Tibial nerve (tissue), 4 donors: ENCODE measurements at regions not wholly inside any gene's neighbourhood (a gene's known extent, or its start where the extent isn't known, plus 50 kb on each side); places are given as distances from the start of the nearest gene placed in this dataset.

Experiments used
- DNase-seq, 2 donors: peaks; one replicate each; pipeline ENCODE4 v3.0.0-alpha.2; 2019; ENCODE audit warnings: low spot score in 2 of 2
- H3K27ac ChIP-seq, 4 donors: fragments of 200-600 bp; sonication (generic) in 3 of 4; one replicate each; pipeline ENCODE4 v1.5.1; 2017 to 2019; ENCODE audit warnings: mild to moderate bottlenecking in 1 of 4
- H3K27me3 ChIP-seq, 2 donors: fragments of 200-600 bp; sonication (generic) in 1 of 2; one replicate each; pipeline versions ENCODE4 v1.5.1 to v1.6.0; 2017 to 2019
- H3K36me3 ChIP-seq, 3 donors: fragments of 200-600 bp; sonication (generic); one replicate each; pipeline ENCODE4 v1.5.1; 2018 to 2019
- H3K4me1 ChIP-seq, 4 donors: fragments of 200-600 bp; sonication (generic) in 3 of 4; one replicate each; pipeline ENCODE4 v1.5.1; 2017 to 2019
- H3K4me3 ChIP-seq, 4 donors: fragments of 200-600 bp; sonication (generic) in 3 of 4; one replicate each; pipeline ENCODE4 v1.5.1; 2017 to 2019; ENCODE audit warnings: mild to moderate bottlenecking in 1 of 4, moderate library complexity in 1 of 4
- H3K9me3 ChIP-seq, 4 donors: fragments of 200-600 bp; sonication (generic) in 3 of 4; one replicate each; pipeline ENCODE4 v1.5.1; 2017 to 2019
- EP300 ChIP-seq, 2 donors: sonication (generic); formaldehyde crosslinking; IDR thresholded peaks; one replicate each; pipeline ENCODE4 v1.6.1; 2017; ENCODE audit warnings: antibody characterized with exemption in 2 of 2, mild to moderate bottlenecking in 1 of 2
- POLR2A ChIP-seq, 2 donors: fragments of 450-650 bp; IDR thresholded peaks; one replicate each; pipeline ENCODE4 v1.6.1; 2017; ENCODE audit warnings: antibody characterized with exemption in 2 of 2, mild to moderate bottlenecking in 2 of 2, moderate library complexity in 2 of 2
- WGBS, 2 donors: methylation state at CpG; one replicate each; pipeline ENCODE4 v1.1.5; 2018; 5-methylcytosine and 5-hydroxymethylcytosine counted together
- TF ChIP-seq, protein P1 (sequence below), 5 experiments: fragments of 200-600 bp in 3 of 5; fragments of 450-650 bp in 2 of 5; sonication (generic) in 3 of 5; IDR thresholded peaks; one replicate each; pipeline ENCODE4 v1.5.1; 2016 to 2019; ENCODE audit warnings: antibody characterized with exemption in 5 of 5, mild to moderate bottlenecking in 3 of 5, moderate library complexity in 2 of 5

DNA sequence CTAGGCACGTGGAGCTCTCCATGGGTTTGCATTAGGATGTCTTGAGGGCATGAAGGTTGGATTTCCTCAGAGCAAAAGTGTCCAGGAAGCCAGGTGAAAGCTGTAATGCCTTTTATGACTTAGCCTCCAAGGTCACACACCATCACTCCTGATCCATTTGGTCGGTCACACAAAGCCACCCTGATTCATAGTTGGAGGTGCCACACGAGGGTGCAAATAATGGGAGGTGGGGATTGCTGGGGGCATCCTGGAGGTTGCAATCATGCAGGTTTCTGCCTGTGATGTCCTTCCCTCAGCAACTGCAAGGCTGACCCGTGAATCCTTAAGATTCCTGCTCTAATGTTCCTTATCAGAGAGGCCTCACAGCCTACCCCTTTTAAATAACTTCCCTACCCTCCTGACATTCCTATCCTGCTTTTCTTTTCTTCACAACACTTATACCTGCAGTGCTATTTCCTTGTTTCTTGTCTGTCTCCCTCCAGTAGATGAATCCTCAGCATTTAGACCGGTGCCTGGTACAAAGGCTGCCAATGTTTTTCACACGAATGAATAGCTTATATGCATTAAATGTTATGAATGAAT lies 97.1 kb downstream of the LIPG start:
- 65 to 70% methylated on average over 6 of the region's 6 CpGs for WGBS, 2 donors
- Histone ChIP-seq H3K27ac (no peak overlapping the region), H3K36me3 (no peaks in the 10 kb centered on the region), H3K9me3 (no peaks in the 10 kb centered on the region), H3K27me3 (no peaks in the 10 kb centered on the region), H3K4me3 (no peak overlapping the region), H3K4me1 (no peaks in the 10 kb centered on the region)
- no peak for DNase-seq
- TF ChIP-seq, protein P1, sequence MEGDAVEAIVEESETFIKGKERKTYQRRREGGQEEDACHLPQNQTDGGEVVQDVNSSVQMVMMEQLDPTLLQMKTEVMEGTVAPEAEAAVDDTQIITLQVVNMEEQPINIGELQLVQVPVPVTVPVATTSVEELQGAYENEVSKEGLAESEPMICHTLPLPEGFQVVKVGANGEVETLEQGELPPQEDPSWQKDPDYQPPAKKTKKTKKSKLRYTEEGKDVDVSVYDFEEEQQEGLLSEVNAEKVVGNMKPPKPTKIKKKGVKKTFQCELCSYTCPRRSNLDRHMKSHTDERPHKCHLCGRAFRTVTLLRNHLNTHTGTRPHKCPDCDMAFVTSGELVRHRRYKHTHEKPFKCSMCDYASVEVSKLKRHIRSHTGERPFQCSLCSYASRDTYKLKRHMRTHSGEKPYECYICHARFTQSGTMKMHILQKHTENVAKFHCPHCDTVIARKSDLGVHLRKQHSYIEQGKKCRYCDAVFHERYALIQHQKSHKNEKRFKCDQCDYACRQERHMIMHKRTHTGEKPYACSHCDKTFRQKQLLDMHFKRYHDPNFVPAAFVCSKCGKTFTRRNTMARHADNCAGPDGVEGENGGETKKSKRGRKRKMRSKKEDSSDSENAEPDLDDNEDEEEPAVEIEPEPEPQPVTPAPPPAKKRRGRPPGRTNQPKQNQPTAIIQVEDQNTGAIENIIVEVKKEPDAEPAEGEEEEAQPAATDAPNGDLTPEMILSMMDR (IDR thresholded peaks at IDR 0.05) = no peak
- TF ChIP-seq POLR2A (IDR thresholded peaks at IDR 0.05) = no peak
- TF ChIP-seq EP300 (IDR thresholded peaks at IDR 0.05) = no peak

DNA sequence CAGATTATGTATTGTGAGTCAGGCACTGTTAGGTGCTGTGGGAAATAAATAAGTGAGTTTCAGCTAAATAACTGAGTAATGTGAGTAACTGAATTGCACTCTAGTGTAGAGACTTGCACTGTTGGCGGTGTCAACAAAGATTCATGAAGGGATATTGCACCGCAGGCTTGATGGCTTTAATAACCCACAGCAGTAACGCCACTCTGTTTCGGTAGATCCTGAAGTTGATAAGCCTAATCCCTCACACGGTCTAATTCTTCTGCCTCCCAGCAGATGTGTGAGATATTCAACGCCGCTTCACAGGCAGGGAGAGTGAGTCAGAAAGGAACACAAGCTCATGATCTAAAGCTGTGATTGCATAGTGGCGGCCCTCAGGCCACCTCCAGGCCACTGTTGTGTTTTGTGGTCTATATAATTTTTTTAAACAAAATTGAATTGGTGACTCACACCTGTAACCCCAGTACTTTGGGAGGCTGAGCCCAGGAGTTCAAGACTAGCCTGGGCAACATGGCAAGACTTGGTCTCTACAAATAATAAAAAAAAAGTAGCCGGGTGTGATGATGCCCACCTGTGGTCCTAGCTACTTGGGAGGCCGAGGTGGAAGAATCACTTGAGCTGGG lies 94.3 kb downstream of the LIPG start:
- 72 to 81% methylated on average over 10 of the region's 10 CpGs for WGBS, 2 donors
- peaks cover 0 to 10% (median 0%) of the 10 kb centered on the region in 4 donors for H3K4me1 ChIP-seq
- no peak overlapping the region for H3K4me3 ChIP-seq
- no peaks in the 10 kb centered on the region for H3K27me3 ChIP-seq
- no peaks in the 10 kb centered on the region for H3K36me3 ChIP-seq
- no peak for DNase-seq
- H3K27ac ChIP-seq = no peak overlapping the region
- H3K9me3 ChIP-seq = no peaks in the 10 kb centered on the region
- no peak for TF ChIP-seq POLR2A (IDR thresholded peaks at IDR 0.05)
- TF ChIP-seq EP300 (IDR thresholded peaks at IDR 0.05) = no peak
- TF ChIP-seq, protein P1 (IDR thresholded peaks at IDR 0.05) = no peak

DNA sequence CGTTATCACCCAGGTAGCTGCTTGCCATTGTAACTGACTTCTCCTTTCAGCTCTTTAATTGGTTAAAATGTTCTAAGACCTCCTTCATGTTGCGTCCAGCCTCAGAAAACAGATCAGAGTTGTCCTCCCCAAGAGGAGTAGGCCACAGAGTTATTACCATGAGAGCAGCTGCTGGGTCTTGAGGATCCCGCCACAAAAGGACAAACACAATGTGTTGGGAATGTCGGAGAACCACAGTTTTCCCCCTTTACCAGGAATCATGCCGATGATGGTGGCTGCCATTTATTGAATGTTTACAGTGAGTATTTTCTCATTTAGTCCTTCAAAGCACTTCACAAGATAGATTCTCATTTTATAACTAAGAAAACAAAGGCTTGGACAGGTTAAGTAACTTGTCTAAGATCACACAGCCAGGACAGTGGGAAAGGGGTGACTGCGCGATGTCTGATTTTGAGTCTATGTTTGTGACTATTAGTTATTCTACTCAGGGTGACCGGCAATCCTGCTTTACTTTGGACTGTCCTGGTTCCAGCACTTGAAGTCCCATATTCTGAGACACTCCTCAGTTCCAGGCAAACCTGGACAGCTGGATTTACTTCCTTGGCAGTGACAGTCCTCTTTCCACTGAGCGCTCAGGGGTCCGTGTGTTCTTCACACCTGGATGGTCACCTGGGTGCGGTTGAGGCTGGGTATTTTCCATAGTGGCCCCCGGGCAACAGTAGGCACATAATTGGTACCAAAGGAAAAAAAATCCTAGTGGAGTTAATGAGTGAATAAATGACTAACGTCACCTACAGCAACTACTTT lies 93.6 kb downstream of the LIPG start:
- TF ChIP-seq, protein P1 (IDR thresholded peaks at IDR 0.05) = no peak
- TF ChIP-seq POLR2A (IDR thresholded peaks at IDR 0.05) (no peak), EP300 (IDR thresholded peaks at IDR 0.05) (no peak)
- peaks cover 0 to 10% (median 0%) of the 10 kb centered on the region in 4 donors for H3K4me1 ChIP-seq
- H3K9me3 ChIP-seq = no peaks in the 10 kb centered on the region
- no peaks in the 10 kb centered on the region for H3K27me3 ChIP-seq
- no peak overlapping the region for H3K27ac ChIP-seq
- no peak overlapping the region for H3K4me3 ChIP-seq
- 93 to 95% methylated on average over 13 of the region's 13 CpGs for WGBS, 2 donors
- no peaks in the 10 kb centered on the region for H3K36me3 ChIP-seq
- DNase-seq = no peak

DNA sequence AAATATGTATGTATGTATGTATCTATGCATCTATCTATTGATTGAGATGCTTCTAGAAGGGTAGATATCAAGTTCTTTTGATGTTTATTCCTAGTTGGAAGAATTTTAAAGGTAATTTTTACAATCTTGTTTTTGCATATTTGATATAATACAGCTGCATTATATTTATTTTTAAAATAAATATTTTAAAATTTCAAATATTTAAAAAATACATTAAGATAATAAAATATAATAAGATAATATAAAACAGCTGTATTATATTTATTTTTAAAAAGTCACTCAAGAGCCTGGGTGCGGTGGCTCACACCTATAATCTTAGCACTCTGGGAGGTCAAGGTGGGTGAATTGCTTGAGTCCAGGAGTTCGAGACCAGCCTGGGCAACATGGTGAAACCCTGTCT lies 92.5 kb downstream of the LIPG start:
- H3K36me3 ChIP-seq = no peaks in the 10 kb centered on the region
- TF ChIP-seq POLR2A (IDR thresholded peaks at IDR 0.05) (no peak), EP300 (IDR thresholded peaks at IDR 0.05) (no peak)
- TF ChIP-seq, protein P1 (IDR thresholded peaks at IDR 0.05) = no peak
- no peak for DNase-seq
- no peaks in the 10 kb centered on the region for H3K9me3 ChIP-seq
- no peak overlapping the region for H3K27ac ChIP-seq
- no peaks in the 10 kb centered on the region for H3K27me3 ChIP-seq
- peaks cover 0 to 10% (median 0%) of the 10 kb centered on the region in 4 donors for H3K4me1 ChIP-seq
- no peak overlapping the region for H3K4me3 ChIP-seq
- 92% methylated on average over 2 of the region's 2 CpGs for WGBS, 2 donors
